Stimulated activated CD4-positive, alpha-beta T cell treated with anti-CD3 and anti-CD28 coated beads, Interleukin-12 subunit alpha, Interleukin-12 subunit beta, amount 100 ng/mL, for 48 hours (primary cell): ENCODE measurements at regions not wholly inside any gene's neighbourhood (a gene's known extent, or its start where the extent isn't known, plus 50 kb on each side); places are given as distances from the start of the nearest gene placed in this dataset.

Source experiments
- DNase-seq, 3 donors: peaks; one replicate each; pipeline ENCODE4 v3.0.0-alpha.2; 2020; ENCODE audit warnings: low read depth in 2 of 3, low spot score in 1 of 3

DNA sequence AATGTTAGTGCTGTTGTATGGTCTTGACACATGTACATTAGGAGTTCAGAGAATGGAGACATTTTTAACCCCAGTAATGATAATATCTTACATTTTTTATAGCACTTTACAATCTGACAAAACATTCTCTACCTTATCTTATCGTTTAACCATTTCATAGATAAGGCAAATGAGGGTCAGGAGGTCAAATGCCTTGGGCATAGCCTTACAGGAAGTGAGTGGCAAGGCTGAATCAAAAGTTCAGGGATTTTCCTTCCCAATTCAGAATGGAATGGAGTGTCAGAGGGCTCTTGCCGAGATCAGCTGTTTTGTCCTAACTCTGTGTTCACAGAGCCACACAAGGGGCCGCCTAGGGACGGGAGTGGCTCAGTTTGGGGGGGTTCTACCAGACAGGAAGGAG lies 57.6 kb upstream of the AK4 start:
- DNase-seq, result no peak

DNA sequence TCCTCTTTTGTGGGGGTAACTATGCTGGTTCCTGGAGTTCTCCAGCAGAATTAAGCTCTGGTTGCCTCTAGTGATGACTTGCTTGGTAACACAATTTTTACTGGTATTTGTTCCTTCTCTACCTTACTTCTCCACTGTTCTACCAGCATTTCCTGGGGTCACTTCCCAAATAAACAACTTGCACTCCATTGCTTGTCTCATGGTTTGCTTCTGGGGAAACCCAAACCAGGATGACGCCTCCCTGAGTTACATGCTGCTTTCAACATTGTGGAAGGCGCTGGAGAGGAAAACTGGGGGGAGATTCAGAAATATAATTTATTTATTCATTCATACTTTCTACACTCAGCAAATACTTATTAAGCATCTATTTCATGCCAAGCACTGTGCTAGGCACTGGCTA lies 55.3 kb upstream of the AK4 start:
- DNase-seq, result no peak

DNA sequence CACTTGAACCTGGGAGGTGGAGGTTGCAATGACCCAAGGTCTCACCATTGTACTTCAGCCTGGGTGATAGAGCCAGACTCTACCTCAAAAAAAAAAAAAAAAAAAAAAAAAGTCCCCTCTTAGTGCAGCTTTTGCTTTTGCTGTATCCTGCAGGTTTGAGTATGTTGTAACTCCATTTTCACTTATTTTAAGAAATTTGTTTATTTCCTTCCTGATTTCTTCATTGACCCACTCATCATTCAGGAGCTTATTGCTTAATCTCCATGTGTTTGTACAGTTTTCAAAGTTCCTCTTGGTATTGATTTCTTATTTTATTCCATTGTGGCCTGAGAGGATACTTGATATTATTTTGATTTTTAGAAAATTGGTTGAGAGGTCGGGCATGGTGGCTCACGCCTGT lies 50.9 kb upstream of the AK4 start:
- no peak for DNase-seq
